H1 (cell line): ENCODE measurements at regions not wholly inside any gene's neighbourhood (a gene's known extent, or its start where the extent isn't known, plus 50 kb on each side); places are given as distances from the start of the nearest gene placed in this dataset.

ENCODE experiments used
- CTCF ChIA-PET: fragments of 300-600 bp; sonication (Branson Sonifier 250); formaldehyde crosslinking; loops from one replicate; lab custom pipeline; 2021; ENCODE audit not compliant: partially characterized antibody; lab: Charles Lee
- POLR2A ChIA-PET: fragments of 300-600 bp; sonication (Branson Sonifier 250); formaldehyde crosslinking; loops from one replicate; lab custom pipeline; 2021; ENCODE audit warnings: inconsistent platforms; ENCODE audit not compliant: partially characterized antibody; lab: Charles Lee
- DNase-seq, 2 experiments: peaks; one replicate each; pipeline versions ENCODE4 v3.0.0 to v3.0.0-alpha.2; 2010 to 2022; ENCODE audit warnings: low spot score in 2 of 2, low read depth in 1 of 2, mixed read lengths in 1 of 2
- FAIRE-seq: peaks from 2 replicates; lab custom pipeline; 2011; peaks lifted over from hg19 to GRCh38; lab: Jason Lieb, UNC
- H2AFZ ChIP-seq: 2 replicates; pipeline ENCODE4 v1.8.1; 2012; ENCODE audit warnings: low read length, inconsistent platforms
- H2AK5ac ChIP-seq: 2 replicates; pipeline ENCODE4 v1.6.1; 2013; ENCODE audit warnings: low read depth, low read length
- H2BK120ac ChIP-seq: replicated peaks from 2 replicates; pipeline ENCODE3; 2013; ENCODE audit warnings: low read depth, low read length, inconsistent platforms
- H2BK12ac ChIP-seq: 2 replicates; pipeline ENCODE4 v1.6.1; 2013; ENCODE audit warnings: low read depth, low read length
- H2BK15ac ChIP-seq: 2 replicates; pipeline ENCODE4 v1.6.1; 2013; ENCODE audit warnings: low read length
- H2BK20ac ChIP-seq: 2 replicates; pipeline ENCODE4 v1.6.1; 2013; ENCODE audit warnings: low read length
- H2BK5ac ChIP-seq: 2 replicates; pipeline ENCODE4 v1.6.1; 2013; ENCODE audit warnings: low read depth, low read length
- H3K14ac ChIP-seq: 2 replicates; pipeline ENCODE4 v1.6.1; 2013; ENCODE audit warnings: inconsistent platforms; ENCODE audit not compliant: insufficient read length
- H3K18ac ChIP-seq: 2 replicates; pipeline ENCODE4 v1.6.1; 2013; ENCODE audit warnings: low read length; ENCODE audit errors: extremely low read depth
- H3K23ac ChIP-seq: 2 replicates; pipeline ENCODE4 v1.6.1; 2013; ENCODE audit warnings: inconsistent platforms; ENCODE audit not compliant: insufficient read length
- H3K23me2 ChIP-seq: 2 replicates; pipeline ENCODE4 v1.6.1; 2013; ENCODE audit warnings: low read depth, low read length
- H3K27ac ChIP-seq: 2 replicates; pipeline ENCODE4 v1.6.1; 2011; ENCODE audit warnings: low read depth, low read length, inconsistent platforms
- H3K27me3 ChIP-seq, 4 experiments: replicated peaks in 1 of 4; 1 replicate in 1 of 4; 2 replicates in 3 of 4; pipeline versions ENCODE4 v1.6.1 to v1.8.1; 2011 to 2013; ENCODE audit warnings: low read length in 3 of 4, mild to moderate bottlenecking in 3 of 4, inconsistent platforms in 2 of 4, mixed read lengths in 2 of 4, moderate library complexity in 1 of 4; ENCODE audit not compliant: control insufficient read depth in 3 of 4, insufficient read depth in 3 of 4; ENCODE audit errors: extremely low read depth in 1 of 4
- H3K36me3 ChIP-seq, 4 experiments: 2 replicates each; pipeline versions ENCODE4 v1.6.1 to v1.8.1; 2011 to 2013; ENCODE audit warnings: mild to moderate bottlenecking in 4 of 4, low read length in 3 of 4, moderate library complexity in 2 of 4, control low read depth in 1 of 4, inconsistent platforms in 1 of 4; ENCODE audit not compliant: insufficient read depth in 4 of 4, control insufficient read depth in 2 of 4
- H3K4ac ChIP-seq: replicated peaks from 2 replicates; pipeline ENCODE3; 2013; ENCODE audit warnings: low read length, low read depth, mixed read lengths, inconsistent platforms; ENCODE audit not compliant: insufficient read length
- H3K4me1 ChIP-seq, 4 experiments: replicated peaks in 1 of 4; 1 replicate in 1 of 4; 2 replicates in 3 of 4; pipeline versions ENCODE4 v1.6.1 to v1.8.1; 2011 to 2013; ENCODE audit warnings: low read length in 3 of 4, inconsistent platforms in 2 of 4, mixed read lengths in 1 of 4; ENCODE audit not compliant: insufficient read depth in 4 of 4, control insufficient read depth in 3 of 4
- H3K4me2 ChIP-seq, 2 experiments: 2 replicates each; pipeline versions ENCODE4 v1.6.1 to v1.8.1; 2011 to 2013; ENCODE audit warnings: low read depth in 2 of 2, low read length in 2 of 2, control low read depth in 1 of 2, inconsistent platforms in 1 of 2, mild to moderate bottlenecking in 1 of 2; ENCODE audit not compliant: insufficient read depth in 1 of 2
- H3K4me3 ChIP-seq, 4 experiments: fragments of 200-600, 300-600 bp in 1 of 4; sonication (generic), shearing (Covaris generic), sonication (Bioruptor Twin) in 1 of 4; 2 replicates each; pipeline versions ENCODE4 v1.5.1 to v1.8.1; 2011 to 2016; ENCODE audit warnings: low read length in 4 of 4, low read depth in 3 of 4, control low read depth in 2 of 4, inconsistent platforms in 2 of 4, mild to moderate bottlenecking in 2 of 4, mixed read lengths in 1 of 4, moderate library complexity in 1 of 4; ENCODE audit not compliant: insufficient read depth in 2 of 4; ENCODE audit errors: extremely low read depth in 1 of 4
- H3K56ac ChIP-seq: replicated peaks from 2 replicates; pipeline ENCODE3; 2013; ENCODE audit warnings: low read depth, mild to moderate bottlenecking, mixed read lengths, low read length, inconsistent platforms; ENCODE audit not compliant: insufficient read length
- H3K79me1 ChIP-seq: 2 replicates; pipeline ENCODE4 v1.6.1; 2013; ENCODE audit warnings: low read depth, low read length, control low read depth
- H3K79me2 ChIP-seq, 2 experiments: 2 replicates each; pipeline versions ENCODE4 v1.6.1 to v1.8.1; 2012 to 2013; ENCODE audit warnings: low read length in 2 of 2, mild to moderate bottlenecking in 2 of 2, inconsistent platforms in 1 of 2; ENCODE audit not compliant: insufficient read depth in 2 of 2, control insufficient read depth in 1 of 2
- H3K9ac ChIP-seq, 4 experiments: replicated peaks in 1 of 4; 1 replicate in 1 of 4; 2 replicates in 3 of 4; pipeline versions ENCODE4 v1.6.1 to v1.8.1; 2011 to 2013; ENCODE audit warnings: low read depth in 3 of 4, low read length in 3 of 4, control low read depth in 2 of 4, mild to moderate bottlenecking in 2 of 4, moderate library complexity in 2 of 4, inconsistent platforms in 1 of 4; ENCODE audit errors: extremely low read depth in 1 of 4
- H3K9me3 ChIP-seq, 2 experiments: 2 replicates each; pipeline versions ENCODE4 v1.6.1 to v1.8.1; 2012 to 2013; ENCODE audit warnings: mild to moderate bottlenecking in 2 of 2, moderate library complexity in 2 of 2, control low read depth in 1 of 2, inconsistent platforms in 1 of 2, low read depth in 1 of 2, low read length in 1 of 2, mixed read lengths in 1 of 2; ENCODE audit not compliant: insufficient read depth in 2 of 2
- H4K20me1 ChIP-seq, 2 experiments: replicated peaks in 1 of 2; 2 replicates each; pipeline versions ENCODE3 to v1.8.1; 2011 to 2013; ENCODE audit warnings: inconsistent platforms in 2 of 2, low read length in 2 of 2, mild to moderate bottlenecking in 1 of 2; ENCODE audit not compliant: insufficient read depth in 2 of 2, control insufficient read depth in 1 of 2
- H4K5ac ChIP-seq: 2 replicates; pipeline ENCODE4 v1.6.1; 2013; ENCODE audit warnings: low read length, low read depth, mixed read lengths, inconsistent platforms; ENCODE audit not compliant: insufficient read length
- H4K8ac ChIP-seq: 2 replicates; pipeline ENCODE4 v1.8.0; 2013; ENCODE audit warnings: mild to moderate bottlenecking, moderate library complexity, low read length, inconsistent platforms; ENCODE audit not compliant: insufficient read depth; ENCODE audit errors: extremely low read depth
- H4K91ac ChIP-seq: replicated peaks from 2 replicates; pipeline ENCODE3; 2013; ENCODE audit warnings: low read length, mixed read lengths, inconsistent platforms; ENCODE audit not compliant: insufficient read length
- ATF3 ChIP-seq: IDR thresholded peaks from 2 replicates; pipeline ENCODE4 v1.6.1; 2011; ENCODE audit warnings: low read depth, mild to moderate bottlenecking, low read length; ENCODE audit not compliant: insufficient read depth
- TAF1 ChIP-seq: IDR thresholded peaks from 2 replicates; pipeline ENCODE4 v1.6.1; 2011; ENCODE audit warnings: mild to moderate bottlenecking, low read depth, low read length
- WGBS, 2 experiments: shearing (Covaris generic) in 1 of 2; methylation state at CpG; one replicate each; pipeline versions ENCODE4 v1.1.6 to v1.1.7; 2013 to 2015; ENCODE audit warnings: low lambda C conversion rate in 2 of 2, mixed read lengths in 2 of 2, inconsistent platforms in 1 of 2, low coverage in 1 of 2, missing lambda C conversion rate in 1 of 2; ENCODE audit not compliant: insufficient replicate concordance in 2 of 2, insufficient coverage in 1 of 2, insufficient read length in 1 of 2; ENCODE audit errors: extremely low coverage in 1 of 2, missing lambda C conversion rate in 1 of 2; 5-methylcytosine and 5-hydroxymethylcytosine counted together

DNA sequence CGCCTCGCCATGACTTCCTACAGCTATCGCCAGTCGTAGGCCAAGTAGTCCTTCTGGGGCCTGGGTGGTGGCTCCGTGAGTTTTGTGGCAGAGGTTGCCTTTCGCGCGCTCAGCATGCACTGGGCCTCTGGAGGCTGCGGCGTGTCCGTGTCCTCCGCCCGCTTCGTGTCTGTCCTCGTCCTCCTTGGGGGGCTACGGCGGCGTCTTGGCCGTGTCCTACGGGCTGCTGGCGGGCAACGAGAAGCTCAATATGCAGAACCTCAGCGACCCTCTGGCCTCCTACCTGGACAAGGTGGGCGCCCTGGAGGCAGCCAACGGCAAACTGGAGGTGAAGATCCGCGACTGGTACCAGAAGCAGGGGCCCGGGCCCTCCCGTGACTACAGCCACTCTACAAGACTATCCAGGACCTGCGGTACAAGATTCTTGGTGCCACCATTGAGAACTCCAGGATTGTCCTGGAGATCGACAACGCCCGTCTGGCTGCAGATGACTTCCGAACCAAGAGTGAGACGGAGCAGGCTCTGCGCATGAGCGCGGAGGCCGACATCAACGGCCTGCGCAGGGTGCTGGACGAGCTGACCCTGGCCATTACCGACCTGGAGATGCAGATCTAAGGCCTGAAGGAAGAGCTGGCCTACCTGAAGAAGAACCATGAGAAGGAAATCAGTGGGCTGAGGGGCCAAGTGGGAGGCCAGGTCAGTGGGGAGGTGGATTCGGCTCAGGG lies 296.3 kb downstream of the OGFRL1 start:
- ChIA-PET CTCF (no interaction called here), POLR2A (interaction anchor here (1.5 kb wide), 1 partner anchor 14 kb away, joined by 3 read pairs; no protein-coding TSS in a partner anchor)
- Histone ChIP-seq H3K27me3 (no peaks in the 10 kb centered on the region), H3K79me2 (no peaks in the 10 kb centered on the region), H2BK20ac (no peak overlapping the region), H3K4me2 (no peak overlapping the region), H3K27ac (no peak overlapping the region), H3K14ac (no peak overlapping the region), H2BK12ac (no peak overlapping the region), H3K4ac (no peak overlapping the region), H2BK5ac (no peak overlapping the region), H4K5ac (no peak overlapping the region), H2BK15ac (no peak overlapping the region), H4K91ac (no peak overlapping the region), H3K4me3 (no peak overlapping the region), H4K8ac (no peak overlapping the region; the same call in 1 of the 2 replicates), H2AFZ (no peak overlapping the region; the same call in 1 of the 2 replicates), H3K23me2 (no peaks in the 10 kb centered on the region), H3K79me1 (no peaks in the 10 kb centered on the region), H3K9me3 (peaks cover 0 to 3% of the 10 kb centered on the region in 2 experiments; a peak in 1 of 4 replicates), H2BK120ac (no peak overlapping the region), H3K4me1 (no peaks in the 10 kb centered on the region), H2AK5ac (no peak overlapping the region), H3K56ac (no peak overlapping the region), H3K9ac (no peak overlapping the region), H3K18ac (no peak overlapping the region), H4K20me1 (no peaks in the 10 kb centered on the region), H3K23ac (no peak overlapping the region), H3K36me3 (no peaks in the 10 kb centered on the region)
- DNase-seq (no peak), FAIRE-seq (no peak)
- TF ChIP-seq TAF1 (no peak), ATF3 (no peak)
- WGBS, 2 experiments: 96% methylated on average over 40 of the region's 44 CpGs; no CpG with 5 or more reads in 1 of the 2 experiments
